ENCODE measurements at regions not wholly inside any gene's neighbourhood (a gene's known extent, or its start where the extent isn't known, plus 50 kb on each side); places are given as distances from the start of the nearest gene placed in this dataset.

- intact Hi-C loops (cut with DNase I; ENCODE audit: low total_unique reads) = no loop called here
- H3K4me3 ChIP-seq (ENCODE audit: low read depth, poor library complexity, severe bottlenecking) = no peak overlapping the region
- TF ChIP-seq CTCF (IDR thresholded peaks at IDR 0.05) (no peak), POLR2A (IDR thresholded peaks at IDR 0.05) (no peak)
- no peak for DNase-seq (ENCODE audit: low spot score in 2 of 2)
- 49 to 55% methylated on average over 10 of the region's 10 CpGs for WGBS, 2 donors
Measured at GRCh38 chr6:148200293-148200692, 142.3 kb upstream of the SASH1 start.

DNA sequence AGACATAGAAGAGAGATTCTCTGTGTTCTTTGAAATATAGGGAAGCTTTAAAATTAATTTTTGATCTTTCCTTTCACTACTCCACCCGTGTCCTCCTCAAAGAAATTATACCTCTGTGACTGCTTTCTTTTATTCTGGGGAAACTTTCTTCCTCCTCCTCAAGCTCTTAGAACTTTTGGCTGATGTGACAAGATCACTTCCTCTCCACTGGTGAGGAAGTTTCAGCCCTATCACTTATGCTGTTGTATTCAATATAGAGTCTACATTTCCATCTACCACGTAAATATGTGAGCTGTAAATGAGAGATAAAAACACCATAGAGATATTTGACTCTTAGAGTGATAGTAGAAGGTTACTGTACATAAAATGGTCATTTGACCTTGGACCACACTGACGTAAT lies 141.9 kb upstream of the SASH1 start:
- intact Hi-C loops (cut with DNase I; ENCODE audit: low total_unique reads) = no loop called here
- DNase-seq (ENCODE audit: low spot score in 2 of 2) = no peak
- H3K4me3 ChIP-seq (ENCODE audit: low read depth, poor library complexity, severe bottlenecking) = no peak overlapping the region
- TF ChIP-seq POLR2A (IDR thresholded peaks at IDR 0.05) (no peak), CTCF (IDR thresholded peaks at IDR 0.05) (no peak)
- 84 to 86% methylated on average over 3 of the region's 3 CpGs for WGBS, 2 donors

GRCh38 chr6:148203281-148203925 lies 139.2 kb upstream of the SASH1 start:
- whole genome bisulfite sequencing, 2 donors = 58 to 69% methylated on average over 9 of the region's 9 CpGs

DNA sequence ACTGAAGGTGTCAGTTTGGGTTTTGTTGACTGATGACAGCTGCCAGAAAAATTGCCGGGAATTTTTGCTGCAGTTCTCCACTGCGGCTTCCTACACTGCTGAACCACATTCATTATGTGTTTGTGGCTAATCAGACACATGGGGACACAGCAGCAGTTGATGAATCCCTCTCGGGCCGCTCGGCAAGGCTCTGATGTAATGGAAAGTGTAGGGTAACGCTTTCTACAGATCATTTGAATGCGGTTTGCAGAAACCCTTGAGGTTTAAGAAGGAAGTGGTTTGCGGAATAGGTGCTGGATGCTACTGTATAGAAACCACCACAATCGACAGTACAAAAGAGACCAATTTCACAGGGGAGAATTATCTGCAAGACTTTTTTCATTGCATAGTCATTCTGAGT lies 138.7 kb upstream of the SASH1 start:
- WGBS, 2 donors = 63 to 66% methylated on average over 9 of the region's 9 CpGs
- no peak for TF ChIP-seq POLR2A (IDR thresholded peaks at IDR 0.05)
- TF ChIP-seq CTCF (IDR thresholded peaks at IDR 0.05) = no peak
- DNase-seq (ENCODE audit: low spot score in 2 of 2) = no peak
- no peak overlapping the region for H3K4me3 ChIP-seq (ENCODE audit: low read depth, poor library complexity, severe bottlenecking)
- intact Hi-C loops (cut with DNase I; ENCODE audit: low total_unique reads) = no loop called here

More at GRCh38 chr6:148203281-148203925, 139.2 kb upstream of the SASH1 start:
- no peak for TF ChIP-seq CTCF (IDR thresholded peaks at IDR 0.05)
- TF ChIP-seq POLR2A (IDR thresholded peaks at IDR 0.05) = no peak
- H3K4me3 ChIP-seq (ENCODE audit: low read depth, poor library complexity, severe bottlenecking) = no peak overlapping the region
- no peak for DNase-seq (ENCODE audit: low spot score in 2 of 2)
- intact Hi-C loops (cut with DNase I; ENCODE audit: low total_unique reads) = no loop called here

- no peak for DNase-seq (ENCODE audit: low spot score in 2 of 2)
- intact Hi-C loops (cut with DNase I; ENCODE audit: low total_unique reads) = no loop called here
- no peak overlapping the region for H3K4me3 ChIP-seq (ENCODE audit: low read depth, poor library complexity, severe bottlenecking)
- WGBS, 2 donors = 94 to 96% methylated on average over 3 of the region's 3 CpGs
- TF ChIP-seq POLR2A (IDR thresholded peaks at IDR 0.05) (no peak), CTCF (IDR thresholded peaks at IDR 0.05) (no peak)
Measured at GRCh38 chr6:148208298-148208697, 134.3 kb upstream of the SASH1 start.

- WGBS, 2 donors = 93% methylated on average over 11 of the region's 11 CpGs
- TF ChIP-seq POLR2A (IDR thresholded peaks at IDR 0.05) (no peak), CTCF (IDR thresholded peaks at IDR 0.05) (no peak)
Measured at GRCh38 chr6:148211777-148212324, 130.8 kb upstream of the SASH1 start.

More at GRCh38 chr6:148211777-148212324, 130.8 kb upstream of the SASH1 start:
- intact Hi-C loops (cut with DNase I; ENCODE audit: low total_unique reads) = no loop called here
- no peak for DNase-seq (ENCODE audit: low spot score in 2 of 2)
- no peak overlapping the region for H3K4me3 ChIP-seq (ENCODE audit: low read depth, poor library complexity, severe bottlenecking)
